ENCODE measurements at regions not wholly inside any gene's neighbourhood (a gene's known extent, or its start where the extent isn't known, plus 50 kb on each side); places are given as distances from the start of the nearest gene placed in this dataset.

- H3K14ac ChIP-seq (ENCODE audit: insufficient read depth, low read length) = no peak overlapping the region
- H3K79me2 ChIP-seq (ENCODE audit: insufficient read depth, low read length) = no peaks in the 10 kb centered on the region
- no peak overlapping the region for H4K8ac ChIP-seq (replicated peaks; ENCODE audit: insufficient read length, low read depth, low read length)
- no peak overlapping the region for H2BK20ac ChIP-seq (ENCODE audit: low read depth, low read length, poor library complexity, severe bottlenecking)
- no peak for TF ChIP-seq CTCF (conservative IDR thresholded peaks at IDR 0.05)
- H3K23me2 ChIP-seq (ENCODE audit: insufficient read length, low read depth, low read length, poor library complexity, severe bottlenecking) = no peaks in the 10 kb centered on the region
- H3T11ph ChIP-seq (ENCODE audit: low read length) = no peak overlapping the region
- no peaks in the 10 kb centered on the region for H3K79me1 ChIP-seq (ENCODE audit: insufficient read depth, low read depth, low read length, poor library complexity, severe bottlenecking)
- H3K23ac ChIP-seq (ENCODE audit: insufficient read length, low read depth, low read length) = no peak overlapping the region
- WGBS (ENCODE audit: extremely low coverage, insufficient read length, low lambda C conversion rate) = no CpG with 5 or more reads among the region's 1 CpG
- H3K56ac ChIP-seq (ENCODE audit: insufficient read length, low read depth, low read length) = no peak overlapping the region
- H3K4me3 Mint-ChIP-seq = no peak overlapping the region
- no peak overlapping the region for H3K9ac ChIP-seq (ENCODE audit: extremely low read depth, insufficient read length, low read length)
- no peak overlapping the region for H4K5ac ChIP-seq (ENCODE audit: insufficient read length, low read depth, low read length)
- H4K91ac ChIP-seq (ENCODE audit: insufficient read length, low read depth, low read length) = no peak overlapping the region
- peaks cover 0 to 5% of the 10 kb centered on the region in 2 experiments; a peak in 1 of 4 replicates for H3K4me1 Mint-ChIP-seq
- H4K20me1 ChIP-seq (ENCODE audit: control insufficient read depth, insufficient read depth, insufficient read length) = no peaks in the 10 kb centered on the region
- H2BK15ac ChIP-seq (ENCODE audit: low read depth, low read length) = no peak overlapping the region
- H3K27me3 ChIP-seq (ENCODE audit: insufficient read depth, low read length) = no peaks in the 10 kb centered on the region
- no peak overlapping the region for H2BK120ac ChIP-seq (ENCODE audit: low read depth, low read length, poor library complexity, severe bottlenecking)
- H3K27ac ChIP-seq (ENCODE audit: insufficient read length, low read depth, low read length) = no peak overlapping the region
- no peak overlapping the region for H2BK5ac ChIP-seq (ENCODE audit: insufficient read length, low read length)
- peaks cover 0 to 5% (median 0%) of the 10 kb centered on the region in 3 experiments; a peak in 2 of 7 replicates for H3K36me3 Mint-ChIP-seq (ENCODE audit: insufficient read depth in 1 of 3, low read depth in 3 of 3)
- H3K27ac Mint-ChIP-seq = no peak overlapping the region
- no peak for DNase-seq
- no peak overlapping the region for H2AFZ ChIP-seq (ENCODE audit: low read length)
- H2AK5ac ChIP-seq (ENCODE audit: insufficient read length, low read length) = no peak overlapping the region
- H3K18ac ChIP-seq (ENCODE audit: insufficient read length, low read depth, low read length) = no peak overlapping the region
- no peaks in the 10 kb centered on the region for H3K27me3 Mint-ChIP-seq (ENCODE audit: low read depth)
- H3K4me2 ChIP-seq (ENCODE audit: insufficient read depth, insufficient read length, low read length) = no peak overlapping the region
- H3K4ac ChIP-seq (ENCODE audit: low read depth, low read length) = no peak overlapping the region
- no peaks in the 10 kb centered on the region for H3K4me1 ChIP-seq (ENCODE audit: insufficient read depth, low read length)
- H2BK12ac ChIP-seq (ENCODE audit: insufficient read length, low read depth, low read length) = no peak overlapping the region
- H3K9me3 Mint-ChIP-seq = peaks cover 0 to 3% of the 10 kb centered on the region in 2 experiments; a peak in 1 of 5 replicates
- H3K9me3 ChIP-seq (ENCODE audit: control insufficient read depth, low read depth, low read length) = no peaks in the 10 kb centered on the region
Observed at GRCh38 chr3:113064183-113064582, 73.4 kb downstream of the GTPBP8 start.
